HG03442 (cell line): ENCODE measurements at regions not wholly inside any gene's neighbourhood (a gene's known extent, or its start where the extent isn't known, plus 50 kb on each side); places are given as distances from the start of the nearest gene placed in this dataset.
"Not testable (repeated sequence)": the region's sequence is repeated elsewhere in the genome, so short reads cannot be mapped to it uniquely, and the experiment has no call there.

Source experiments
- ATAC-seq: cut with Tn5 transposase; IDR thresholded peaks from one replicate; pipeline ENCODE4 v1.9.1; 2021; ENCODE audit warnings: mild to moderate bottlenecking, moderate library complexity; ENCODE audit not compliant: unreplicated experiment

GRCh38 chr2:765369-765768 lies 88.2 kb upstream of the TMEM18 start:
- ATAC-seq: no peak

GRCh38 chr2:763766-764525 lies 86.7 kb upstream of the TMEM18 start:
- ATAC-seq: no peak

GRCh38 chr2:762646-763045 lies 85.4 kb upstream of the TMEM18 start:
- ATAC-seq: no peak

DNA sequence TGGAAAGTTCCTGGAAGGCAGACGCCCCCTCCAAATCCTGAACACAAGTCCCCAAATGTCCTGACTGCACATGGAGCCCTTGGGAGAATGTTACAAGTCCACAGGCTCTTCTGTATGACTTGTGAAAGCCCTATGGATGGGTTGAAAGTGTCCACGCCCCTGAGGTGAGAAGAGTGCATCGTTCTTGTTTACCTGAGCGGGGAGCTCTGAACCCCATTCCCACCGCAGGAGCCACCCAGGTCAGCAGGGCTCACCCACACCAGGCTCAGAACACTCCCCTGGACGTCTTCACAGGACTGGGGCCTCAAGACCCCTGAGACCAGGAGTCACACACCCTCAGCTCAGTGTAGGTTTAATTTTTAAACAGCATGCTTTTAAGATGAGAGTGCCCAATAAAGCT lies 84.2 kb upstream of the TMEM18 start:
- no peak for ATAC-seq

DNA sequence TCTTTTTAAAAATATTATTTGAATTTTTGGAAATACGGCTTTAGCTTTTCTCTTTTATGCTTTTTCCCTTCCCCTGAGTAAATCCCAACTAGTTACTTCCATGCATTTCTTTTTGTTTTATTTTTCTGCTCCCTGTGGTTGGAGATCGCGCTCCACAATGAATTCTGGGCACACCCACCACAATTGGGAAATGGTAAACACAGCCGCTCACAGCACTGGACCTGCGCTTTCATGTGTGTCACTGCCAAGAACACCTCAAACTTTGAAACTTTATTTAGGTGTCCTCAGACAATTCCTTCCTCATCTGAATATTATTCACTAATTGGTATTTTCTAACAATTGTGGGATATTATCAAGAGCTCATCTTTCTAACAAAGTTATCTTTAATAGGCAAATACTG lies 82.8 kb upstream of the TMEM18 start:
- no peak for ATAC-seq

DNA sequence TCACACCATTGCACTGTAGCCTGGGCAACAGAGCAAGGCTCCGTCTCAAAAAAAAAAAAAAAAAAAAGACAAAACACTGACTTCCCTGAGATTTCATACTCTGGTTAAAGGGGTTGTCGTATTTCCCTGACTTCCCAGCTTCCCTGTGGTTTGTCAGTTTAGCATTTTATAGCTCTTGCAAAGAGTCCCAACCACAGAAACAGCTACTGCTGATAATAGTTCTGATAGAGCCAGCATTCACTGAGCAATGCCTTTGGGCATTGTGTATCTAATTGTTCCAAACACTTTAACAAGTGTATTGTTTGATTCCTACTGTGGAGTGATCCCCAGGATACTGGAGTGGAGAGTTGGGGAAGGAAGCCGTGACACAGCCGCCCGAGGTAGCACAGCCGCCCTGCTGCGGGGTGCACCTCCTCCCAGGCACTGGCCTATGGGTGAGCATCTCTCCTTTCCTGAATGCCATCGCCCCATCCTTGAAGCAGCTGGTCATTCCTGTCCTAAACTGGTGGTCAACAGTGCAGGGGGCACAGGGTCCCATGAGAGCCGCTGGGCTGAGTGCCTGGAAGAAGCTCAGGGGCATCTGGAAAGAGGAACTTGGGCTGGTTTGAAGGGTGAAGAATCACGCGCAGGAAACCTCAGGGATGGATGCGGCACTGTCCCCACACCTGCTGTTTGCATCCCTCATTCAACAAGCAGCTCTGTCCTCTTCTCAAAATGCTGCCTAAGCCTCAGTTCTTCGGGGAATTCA lies 81.0 kb upstream of the TMEM18 start:
- no peak for ATAC-seq

- ATAC-seq: no peak
Measured at GRCh38 chr2:753123-753522, 75.9 kb upstream of the TMEM18 start.

GRCh38 chr2:751474-751873 lies 74.3 kb upstream of the TMEM18 start:
- no peak for ATAC-seq

DNA sequence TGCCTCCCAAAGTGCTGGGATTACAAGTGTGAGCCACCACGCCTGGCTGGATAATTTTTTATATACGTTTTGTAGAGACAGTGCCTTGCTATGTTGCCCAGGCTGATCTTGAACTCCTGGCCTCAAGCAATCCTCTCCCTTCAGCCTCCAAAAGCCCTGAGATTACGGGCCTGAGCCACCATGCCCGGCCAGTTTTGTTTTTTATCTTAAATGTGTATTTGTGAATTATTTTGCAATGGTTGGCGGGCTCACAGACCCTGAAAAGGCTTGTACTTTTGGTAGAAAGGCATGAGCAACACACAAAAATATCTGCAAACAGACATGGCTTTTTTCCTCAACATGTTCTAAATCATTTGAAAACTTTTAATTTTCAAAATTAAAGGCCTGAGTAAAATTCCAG lies 73.4 kb upstream of the TMEM18 start:
- no peak for ATAC-seq

DNA sequence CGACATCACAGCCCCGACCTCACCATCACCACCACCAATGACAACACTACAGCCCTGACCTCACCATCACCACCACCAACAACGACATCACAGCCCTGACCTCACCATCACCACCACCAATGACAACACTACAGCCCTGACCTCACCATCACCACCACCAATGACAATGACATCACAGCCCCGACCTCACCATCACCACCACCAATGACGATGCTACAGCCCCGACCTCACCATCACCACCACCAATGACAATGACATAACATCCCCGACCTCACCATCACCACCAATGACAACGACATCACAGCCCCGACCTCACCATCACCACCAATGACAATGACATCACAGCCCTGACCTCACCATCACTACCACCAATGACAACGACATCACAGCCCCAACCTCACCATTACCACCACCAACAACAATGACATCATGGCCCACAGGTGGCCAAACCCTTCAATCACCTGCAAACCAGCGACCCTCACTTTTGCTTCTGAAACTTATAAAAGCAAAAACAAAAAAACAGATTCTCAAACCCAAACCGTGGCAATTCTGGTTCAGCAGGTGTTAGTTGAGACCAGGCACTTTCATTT lies 70.7 kb upstream of the TMEM18 start:
- no peak for ATAC-seq

DNA sequence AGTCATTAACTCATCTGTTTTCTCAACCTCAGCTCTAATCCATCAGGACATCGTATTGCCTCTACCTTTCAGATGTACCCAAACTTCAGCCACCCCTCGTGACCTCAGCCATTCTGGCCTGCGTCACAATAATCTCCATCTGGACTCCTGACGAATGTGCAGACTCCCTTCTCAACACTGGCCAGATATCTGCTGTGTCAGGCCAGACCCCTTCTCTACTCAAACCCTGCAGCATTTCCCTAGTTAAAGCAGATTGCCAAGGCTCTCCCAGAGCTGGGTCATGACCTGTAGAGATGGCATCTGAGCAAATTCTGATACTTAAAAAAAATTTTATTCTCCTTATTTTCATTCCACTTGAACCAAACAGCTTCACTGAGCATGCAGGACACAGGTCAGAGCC lies 69.5 kb upstream of the TMEM18 start:
- ATAC-seq: no peak

- no peak for ATAC-seq
Measured at GRCh38 chr2:744088-744487, 66.9 kb upstream of the TMEM18 start.

GRCh38 chr2:742221-742620 lies 65.0 kb upstream of the TMEM18 start:
- no peak for ATAC-seq

GRCh38 chr2:741195-741496 lies 63.9 kb upstream of the TMEM18 start:
- ATAC-seq: no peak

GRCh38 chr2:740322-741194 lies 63.4 kb upstream of the TMEM18 start:
- not testable (repeated sequence) for ATAC-seq

GRCh38 chr2:739864-740321 lies 62.7 kb upstream of the TMEM18 start:
- not testable (repeated sequence) for ATAC-seq

GRCh38 chr2:736939-737338 lies 59.7 kb upstream of the TMEM18 start:
- ATAC-seq: no peak

GRCh38 chr2:735670-736218 lies 58.5 kb upstream of the TMEM18 start:
- ATAC-seq: peak; percentile 83

DNA sequence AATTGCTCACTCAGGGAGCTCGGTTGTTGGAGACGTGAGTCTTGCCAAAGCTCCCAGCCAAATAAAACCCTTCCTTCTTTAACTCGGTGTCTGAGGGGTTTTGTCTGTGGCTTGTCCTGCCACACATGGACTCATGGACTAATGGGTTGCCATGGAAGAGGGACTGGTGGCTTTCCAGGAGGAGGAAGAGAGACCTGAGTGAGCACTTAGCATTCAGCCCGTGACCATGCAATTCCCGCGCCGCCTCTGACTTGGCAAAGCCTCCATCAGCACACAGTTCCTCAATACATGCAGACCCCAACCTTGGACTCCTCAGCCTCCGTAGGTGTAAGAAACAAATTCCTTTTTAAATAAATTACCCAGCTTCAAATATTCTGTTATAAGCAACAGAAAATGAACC lies 57.3 kb upstream of the TMEM18 start:
- ATAC-seq: no peak

GRCh38 chr2:733495-733894 lies 56.3 kb upstream of the TMEM18 start:
- no peak for ATAC-seq

DNA sequence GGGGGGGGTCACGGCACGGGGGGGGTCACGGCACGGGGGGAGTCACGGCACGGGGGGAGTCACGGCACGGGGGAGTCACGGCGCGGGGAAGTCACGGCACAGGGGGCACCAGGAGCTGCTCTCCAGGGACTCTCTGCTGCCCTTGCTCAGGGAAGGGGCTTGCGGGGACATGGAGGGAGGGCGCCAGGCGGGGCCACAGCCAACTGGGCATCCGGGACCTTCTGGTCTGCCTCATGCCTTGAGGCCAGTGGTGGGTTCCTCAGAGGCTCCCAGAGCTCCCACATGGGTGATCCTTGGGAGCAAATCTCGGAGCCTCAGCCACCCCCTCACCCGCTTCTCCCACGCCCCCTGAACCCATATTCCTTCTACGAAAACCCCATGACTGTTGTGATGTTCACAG lies 55.8 kb upstream of the TMEM18 start:
- no peak for ATAC-seq
